22Rv1 (cell line): ENCODE measurements at regions not wholly inside any gene's neighbourhood (a gene's known extent, or its start where the extent isn't known, plus 50 kb on each side); places are given as distances from the start of the nearest gene placed in this dataset.

Experiments
- H3K27ac ChIP-seq: fragments of 450-650 bp; 2 replicates; pipeline ENCODE4 v1.5.1; 2017
- CTCF ChIP-seq: fragments of 450-650 bp; IDR thresholded peaks from 2 replicates; pipeline ENCODE4 v1.5.1; 2017; ENCODE audit warnings: mild to moderate bottlenecking
- ZFX ChIP-seq: fragments of 450-650 bp; IDR thresholded peaks from 2 replicates; pipeline ENCODE4 v1.6.1; 2017; ENCODE audit warnings: antibody characterized with exemption, borderline replicate concordance

- no peak overlapping the region for H3K27ac ChIP-seq
- no peak for TF ChIP-seq ZFX
- no peak for TF ChIP-seq CTCF
These were observed 337.7 kb downstream of the TPBG start for GRCh38 chr6:82701341-82701740.

GRCh38 chr6:82702574-82702973, 339.0 kb downstream of the TPBG start:
- H3K27ac ChIP-seq: no peak overlapping the region
- TF ChIP-seq ZFX: no peak
- no peak for TF ChIP-seq CTCF

- no peak overlapping the region for H3K27ac ChIP-seq
- TF ChIP-seq ZFX (no peak), CTCF (no peak)
These were observed 339.6 kb downstream of the TPBG start for GRCh38 chr6:82703230-82703629.

- TF ChIP-seq ZFX (no peak), CTCF (no peak)
- no peak overlapping the region for H3K27ac ChIP-seq
These were observed 340.4 kb downstream of the TPBG start for GRCh38 chr6:82704045-82704444.

- TF ChIP-seq CTCF: no peak
- TF ChIP-seq ZFX: no peak
- no peak overlapping the region for H3K27ac ChIP-seq
These were observed 342.0 kb downstream of the TPBG start for GRCh38 chr6:82705579-82705978.

GRCh38 chr6:82711105-82711827, 347.6 kb downstream of the TPBG start:
- H3K27ac ChIP-seq: no peak overlapping the region
- TF ChIP-seq CTCF: no peak
- TF ChIP-seq ZFX: no peak

GRCh38 chr6:82711971-82712370, 348.4 kb downstream of the TPBG start:
- H3K27ac ChIP-seq: no peak overlapping the region
- TF ChIP-seq ZFX: no peak
- TF ChIP-seq CTCF: no peak
